ENCODE measurements at regions not wholly inside any gene's neighbourhood (a gene's known extent, or its start where the extent isn't known, plus 50 kb on each side); places are given as distances from the start of the nearest gene placed in this dataset.
A peak's percentile ranks its signal among the peaks of the same experiment; 100 is the strongest.

- no peak overlapping the region for H3K18ac ChIP-seq (ENCODE audit: low read length)
- H4K8ac ChIP-seq (ENCODE audit: low read depth, low read length) = no peak overlapping the region
- H3K9ac ChIP-seq (ENCODE audit: low read length) = no peak overlapping the region
- no peak overlapping the region for H3K4me3 ChIP-seq (ENCODE audit: low read length)
- H3K4me2 ChIP-seq (ENCODE audit: low read length) = no peak overlapping the region
- H3K56ac ChIP-seq (ENCODE audit: low read length) = no peak overlapping the region
- no peaks in the 10 kb centered on the region for H3K4me1 ChIP-seq (ENCODE audit: control insufficient read depth, low read depth, low read length)
- H3K36me3 ChIP-seq (ENCODE audit: control insufficient read depth, insufficient read depth, low read length) = no peaks in the 10 kb centered on the region
- WGBS (ENCODE audit: extremely low coverage, insufficient coverage, low lambda C conversion rate) = no CpG with 5 or more reads among the region's 3 CpGs
- H3K27ac ChIP-seq (ENCODE audit: low read depth, low read length) = no peak overlapping the region
- no peak overlapping the region for H4K5ac ChIP-seq (ENCODE audit: low read length)
- H3K79me1 ChIP-seq (ENCODE audit: low read length) = no peaks in the 10 kb centered on the region
- no peaks in the 10 kb centered on the region for H3K27me3 ChIP-seq (ENCODE audit: insufficient read depth, low read length, poor library complexity)
- H2BK5ac ChIP-seq (ENCODE audit: low read length) = no peak overlapping the region
- no peak for DNase-seq
- H3K79me2 ChIP-seq (ENCODE audit: control insufficient read depth, insufficient read depth, low read length) = no peaks in the 10 kb centered on the region
- no peak overlapping the region for H2AK5ac ChIP-seq (ENCODE audit: low read length)
- no peak overlapping the region for H2BK15ac ChIP-seq (replicated peaks; ENCODE audit: low read depth)
- H3K23ac ChIP-seq (ENCODE audit: low read length) = no peak overlapping the region
- no peak overlapping the region for H2BK120ac ChIP-seq (ENCODE audit: low read depth, low read length)
- H3K4ac ChIP-seq (ENCODE audit: low read depth, low read length) = no peak overlapping the region
Measured at GRCh38 chr6:124877468-124877867, 84.8 kb upstream of the RNF217 start.

- WGBS (ENCODE audit: extremely low coverage, insufficient coverage, low lambda C conversion rate) = no CpG with 5 or more reads among the region's 4 CpGs
- H3K4me1 ChIP-seq (ENCODE audit: control insufficient read depth, low read depth, low read length) = no peaks in the 10 kb centered on the region
- no peaks in the 10 kb centered on the region for H3K27me3 ChIP-seq (ENCODE audit: insufficient read depth, low read length, poor library complexity)
- H3K79me2 ChIP-seq (ENCODE audit: control insufficient read depth, insufficient read depth, low read length) = no peaks in the 10 kb centered on the region
- H2BK5ac ChIP-seq (ENCODE audit: low read length) = no peak overlapping the region
- no peaks in the 10 kb centered on the region for H3K79me1 ChIP-seq (ENCODE audit: low read length)
- no peak overlapping the region for H2BK120ac ChIP-seq (ENCODE audit: low read depth, low read length)
- H3K36me3 ChIP-seq (ENCODE audit: control insufficient read depth, insufficient read depth, low read length) = no peaks in the 10 kb centered on the region
- H3K4me3 ChIP-seq (ENCODE audit: low read length) = no peak overlapping the region
- no peak overlapping the region for H3K56ac ChIP-seq (ENCODE audit: low read length)
- H4K5ac ChIP-seq (ENCODE audit: low read length) = no peak overlapping the region
- H4K8ac ChIP-seq (ENCODE audit: low read depth, low read length) = no peak overlapping the region
- no peak for DNase-seq
- H3K27ac ChIP-seq (ENCODE audit: low read depth, low read length) = no peak overlapping the region
- no peak overlapping the region for H3K9ac ChIP-seq (ENCODE audit: low read length)
- no peak overlapping the region for H3K18ac ChIP-seq (ENCODE audit: low read length)
- H3K23ac ChIP-seq (ENCODE audit: low read length) = no peak overlapping the region
- H2BK15ac ChIP-seq (replicated peaks; ENCODE audit: low read depth) = no peak overlapping the region
- H3K4me2 ChIP-seq (ENCODE audit: low read length) = no peak overlapping the region
- H3K4ac ChIP-seq (ENCODE audit: low read depth, low read length) = no peak overlapping the region
- H2AK5ac ChIP-seq (ENCODE audit: low read length) = no peak overlapping the region
Measured at GRCh38 chr6:124879110-124879991, 82.9 kb upstream of the RNF217 start.

- H3K79me1 ChIP-seq (ENCODE audit: low read length) = no peaks in the 10 kb centered on the region
- H3K4me3 ChIP-seq (ENCODE audit: low read length) = no peak overlapping the region
- H3K79me2 ChIP-seq (ENCODE audit: control insufficient read depth, insufficient read depth, low read length) = no peaks in the 10 kb centered on the region
- no peaks in the 10 kb centered on the region for H3K4me1 ChIP-seq (ENCODE audit: control insufficient read depth, low read depth, low read length)
- H3K23ac ChIP-seq (ENCODE audit: low read length) = no peak overlapping the region
- no peak overlapping the region for H2BK5ac ChIP-seq (ENCODE audit: low read length)
- no peak overlapping the region for H2BK15ac ChIP-seq (replicated peaks; ENCODE audit: low read depth)
- H4K8ac ChIP-seq (ENCODE audit: low read depth, low read length) = no peak overlapping the region
- no peaks in the 10 kb centered on the region for H3K27me3 ChIP-seq (ENCODE audit: insufficient read depth, low read length, poor library complexity)
- no peak overlapping the region for H3K18ac ChIP-seq (ENCODE audit: low read length)
- no peak overlapping the region for H3K27ac ChIP-seq (ENCODE audit: low read depth, low read length)
- H3K9ac ChIP-seq (ENCODE audit: low read length) = no peak overlapping the region
- no peak overlapping the region for H3K56ac ChIP-seq (ENCODE audit: low read length)
- no peak for DNase-seq
- no peaks in the 10 kb centered on the region for H3K36me3 ChIP-seq (ENCODE audit: control insufficient read depth, insufficient read depth, low read length)
- no CpG with 5 or more reads among the region's 2 CpGs for WGBS (ENCODE audit: extremely low coverage, insufficient coverage, low lambda C conversion rate)
- H2BK120ac ChIP-seq (ENCODE audit: low read depth, low read length) = no peak overlapping the region
- H3K4me2 ChIP-seq (ENCODE audit: low read length) = no peak overlapping the region
- H3K4ac ChIP-seq (ENCODE audit: low read depth, low read length) = no peak overlapping the region
- no peak overlapping the region for H4K5ac ChIP-seq (ENCODE audit: low read length)
- no peak overlapping the region for H2AK5ac ChIP-seq (ENCODE audit: low read length)
Measured at GRCh38 chr6:124879992-124880355, 82.3 kb upstream of the RNF217 start.

- H4K5ac ChIP-seq (ENCODE audit: low read length) = no peak overlapping the region
- no peak overlapping the region for H2AK5ac ChIP-seq (ENCODE audit: low read length)
- no peak overlapping the region for H2BK120ac ChIP-seq (ENCODE audit: low read depth, low read length)
- no peak overlapping the region for H2BK15ac ChIP-seq (replicated peaks; ENCODE audit: low read depth)
- no peak overlapping the region for H3K27ac ChIP-seq (ENCODE audit: low read depth, low read length)
- H4K8ac ChIP-seq (ENCODE audit: low read depth, low read length) = no peak overlapping the region
- no peak overlapping the region for H3K9ac ChIP-seq (ENCODE audit: low read length)
- no peaks in the 10 kb centered on the region for H3K79me1 ChIP-seq (ENCODE audit: low read length)
- no peaks in the 10 kb centered on the region for H3K36me3 ChIP-seq (ENCODE audit: control insufficient read depth, insufficient read depth, low read length)
- H3K4me3 ChIP-seq (ENCODE audit: low read length) = no peak overlapping the region
- H3K4ac ChIP-seq (ENCODE audit: low read depth, low read length) = no peak overlapping the region
- H3K4me1 ChIP-seq (ENCODE audit: control insufficient read depth, low read depth, low read length) = no peaks in the 10 kb centered on the region
- H3K56ac ChIP-seq (ENCODE audit: low read length) = no peak overlapping the region
- peak; percentile 54 for DNase-seq
- H2BK5ac ChIP-seq (ENCODE audit: low read length) = no peak overlapping the region
- H3K18ac ChIP-seq (ENCODE audit: low read length) = no peak overlapping the region
- no peaks in the 10 kb centered on the region for H3K27me3 ChIP-seq (ENCODE audit: insufficient read depth, low read length, poor library complexity)
- H3K4me2 ChIP-seq (ENCODE audit: low read length) = no peak overlapping the region
- H3K79me2 ChIP-seq (ENCODE audit: control insufficient read depth, insufficient read depth, low read length) = no peaks in the 10 kb centered on the region
- no peak overlapping the region for H3K23ac ChIP-seq (ENCODE audit: low read length)
- WGBS (ENCODE audit: extremely low coverage, insufficient coverage, low lambda C conversion rate) = no CpG with 5 or more reads among the region's 4 CpGs
Measured at GRCh38 chr6:124881898-124882578, 80.2 kb upstream of the RNF217 start.

GRCh38 chr6:124882579-124883393, 79.5 kb upstream of the RNF217 start:
- WGBS (ENCODE audit: extremely low coverage, insufficient coverage, low lambda C conversion rate) = no CpG with 5 or more reads among the region's 4 CpGs
- H2BK15ac ChIP-seq (replicated peaks; ENCODE audit: low read depth) = no peak overlapping the region
- no peak overlapping the region for H4K5ac ChIP-seq (ENCODE audit: low read length)
- H3K79me2 ChIP-seq (ENCODE audit: control insufficient read depth, insufficient read depth, low read length) = no peaks in the 10 kb centered on the region
- H3K23ac ChIP-seq (ENCODE audit: low read length) = no peak overlapping the region
- H3K56ac ChIP-seq (ENCODE audit: low read length) = no peak overlapping the region
- no peaks in the 10 kb centered on the region for H3K4me1 ChIP-seq (ENCODE audit: control insufficient read depth, low read depth, low read length)
- no peak overlapping the region for H2AK5ac ChIP-seq (ENCODE audit: low read length)
- no peak overlapping the region for H3K4me3 ChIP-seq (ENCODE audit: low read length)
- H3K27me3 ChIP-seq (ENCODE audit: insufficient read depth, low read length, poor library complexity) = no peaks in the 10 kb centered on the region
- no peaks in the 10 kb centered on the region for H3K36me3 ChIP-seq (ENCODE audit: control insufficient read depth, insufficient read depth, low read length)
- H2BK120ac ChIP-seq (ENCODE audit: low read depth, low read length) = no peak overlapping the region
- H3K4ac ChIP-seq (ENCODE audit: low read depth, low read length) = no peak overlapping the region
- H3K9ac ChIP-seq (ENCODE audit: low read length) = no peak overlapping the region
- no peak overlapping the region for H3K27ac ChIP-seq (ENCODE audit: low read depth, low read length)
- no peak overlapping the region for H2BK5ac ChIP-seq (ENCODE audit: low read length)
- H3K4me2 ChIP-seq (ENCODE audit: low read length) = no peak overlapping the region
- H4K8ac ChIP-seq (ENCODE audit: low read depth, low read length) = no peak overlapping the region
- H3K79me1 ChIP-seq (ENCODE audit: low read length) = no peaks in the 10 kb centered on the region
- DNase-seq = no peak
- H3K18ac ChIP-seq (ENCODE audit: low read length) = no peak overlapping the region
